ENCODE measurements at regions not wholly inside any gene's neighbourhood (a gene's known extent, or its start where the extent isn't known, plus 50 kb on each side); places are given as distances from the start of the nearest gene placed in this dataset.
A peak's percentile ranks its signal among the peaks of the same experiment; 100 is the strongest.

GRCh38 chr10:117449636-117450035 is 74.4 kb upstream of the PDZD8 start:
- no peak for DNase-seq (ENCODE audit: low read depth)
- TF ChIP-seq, protein P1, sequence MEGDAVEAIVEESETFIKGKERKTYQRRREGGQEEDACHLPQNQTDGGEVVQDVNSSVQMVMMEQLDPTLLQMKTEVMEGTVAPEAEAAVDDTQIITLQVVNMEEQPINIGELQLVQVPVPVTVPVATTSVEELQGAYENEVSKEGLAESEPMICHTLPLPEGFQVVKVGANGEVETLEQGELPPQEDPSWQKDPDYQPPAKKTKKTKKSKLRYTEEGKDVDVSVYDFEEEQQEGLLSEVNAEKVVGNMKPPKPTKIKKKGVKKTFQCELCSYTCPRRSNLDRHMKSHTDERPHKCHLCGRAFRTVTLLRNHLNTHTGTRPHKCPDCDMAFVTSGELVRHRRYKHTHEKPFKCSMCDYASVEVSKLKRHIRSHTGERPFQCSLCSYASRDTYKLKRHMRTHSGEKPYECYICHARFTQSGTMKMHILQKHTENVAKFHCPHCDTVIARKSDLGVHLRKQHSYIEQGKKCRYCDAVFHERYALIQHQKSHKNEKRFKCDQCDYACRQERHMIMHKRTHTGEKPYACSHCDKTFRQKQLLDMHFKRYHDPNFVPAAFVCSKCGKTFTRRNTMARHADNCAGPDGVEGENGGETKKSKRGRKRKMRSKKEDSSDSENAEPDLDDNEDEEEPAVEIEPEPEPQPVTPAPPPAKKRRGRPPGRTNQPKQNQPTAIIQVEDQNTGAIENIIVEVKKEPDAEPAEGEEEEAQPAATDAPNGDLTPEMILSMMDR (conservative IDR thresholded peaks at IDR 0.05; ENCODE audit: low read length), result peak; percentile 21
- H3K4me3 ChIP-seq (ENCODE audit: low read length), result no peak overlapping the region

- no peak for DNase-seq (ENCODE audit: low read depth)
- TF ChIP-seq, protein P1 (conservative IDR thresholded peaks at IDR 0.05; ENCODE audit: low read length), result no peak
Measured at GRCh38 chr10:117448802-117449201, 73.6 kb upstream of the PDZD8 start.

GRCh38 chr10:117445992-117446391 is 70.8 kb upstream of the PDZD8 start:
- no peak overlapping the region for H3K4me3 ChIP-seq (ENCODE audit: low read length)
- DNase-seq (ENCODE audit: low read depth), result no peak
- TF ChIP-seq, protein P1 (conservative IDR thresholded peaks at IDR 0.05; ENCODE audit: low read length), result no peak

More at GRCh38 chr10:117448802-117449201, 73.6 kb upstream of the PDZD8 start:
- no peak overlapping the region for H3K4me3 ChIP-seq (ENCODE audit: low read length)

- DNase-seq (ENCODE audit: low read depth), result no peak
- H3K4me3 ChIP-seq (ENCODE audit: low read length), result no peak overlapping the region
- TF ChIP-seq, protein P1 (conservative IDR thresholded peaks at IDR 0.05; ENCODE audit: low read length), result no peak
Measured at GRCh38 chr10:117444497-117445040, 69.3 kb upstream of the PDZD8 start.

GRCh38 chr10:117443686-117444041 is 68.4 kb upstream of the PDZD8 start:
- H3K4me3 ChIP-seq (ENCODE audit: low read length), result no peak overlapping the region
- TF ChIP-seq, protein P1 (conservative IDR thresholded peaks at IDR 0.05; ENCODE audit: low read length), result peak; percentile 3; the same call in 1 of the 2 replicates
- peak; percentile 4 for DNase-seq (ENCODE audit: low read depth)

- TF ChIP-seq, protein P1 (conservative IDR thresholded peaks at IDR 0.05; ENCODE audit: low read length), result peak; percentile 82
- DNase-seq (ENCODE audit: low read depth), result peak; percentile 98
- no peak overlapping the region; the same call in 1 of the 2 replicates for H3K4me3 ChIP-seq (ENCODE audit: low read length)
Measured at GRCh38 chr10:117442944-117443685, 67.9 kb upstream of the PDZD8 start.

DNA sequence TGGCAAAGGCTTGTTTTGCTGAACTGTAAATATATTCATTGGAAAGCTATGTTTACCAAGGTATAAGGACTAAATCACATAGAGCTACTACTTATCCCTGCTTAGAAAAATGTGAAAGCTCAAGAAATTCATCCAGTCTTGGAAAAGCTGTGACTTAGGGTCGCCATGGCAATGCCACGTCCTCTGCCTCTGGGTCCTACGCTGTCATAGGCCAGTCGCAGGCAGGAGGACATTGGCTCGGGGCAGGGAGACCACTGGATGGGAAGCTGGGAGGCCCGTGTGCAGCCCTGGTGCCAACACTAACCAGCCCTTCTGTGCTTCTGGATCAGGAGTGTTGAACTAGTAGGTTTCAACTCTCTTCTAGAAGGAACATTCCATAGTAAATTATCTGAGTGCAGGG is 67.3 kb upstream of the PDZD8 start:
- DNase-seq (ENCODE audit: low read depth), result peak; percentile 63
- no peak overlapping the region for H3K4me3 ChIP-seq (ENCODE audit: low read length)
- TF ChIP-seq, protein P1 (conservative IDR thresholded peaks at IDR 0.05; ENCODE audit: low read length), result no peak
